Lower lobe of right lung (tissue), 2 donors: ENCODE measurements at regions not wholly inside any gene's neighbourhood (a gene's known extent, or its start where the extent isn't known, plus 50 kb on each side); places are given as distances from the start of the nearest gene placed in this dataset.

ENCODE experiments used
- ATAC-seq, 2 donors: fragments of 200-7000 bp; cut with Tn5 transposase; one replicate each; pipeline ENCODE4 v1.9.1; 2020 to 2022; ENCODE audit warnings: mild to moderate bottlenecking in 2 of 2, moderate library complexity in 2 of 2
- DNase-seq: peaks from one replicate; pipeline ENCODE4 v3.0.0-alpha.2; 2020
- H3K27ac ChIP-seq: fragments of 200-600 bp; one replicate; pipeline ENCODE4 v1.8.0; 2022
- H3K27me3 ChIP-seq: fragments of 200-600 bp; one replicate; pipeline ENCODE4 v1.8.0; 2022; ENCODE audit warnings: low read depth
- H3K36me3 ChIP-seq: fragments of 200-600 bp; one replicate; pipeline ENCODE4 v1.8.0; 2022; ENCODE audit warnings: mild to moderate bottlenecking
- H3K4me1 ChIP-seq: fragments of 200-600 bp; one replicate; pipeline ENCODE4 v1.8.0; 2022
- H3K4me3 ChIP-seq: fragments of 200-600 bp; one replicate; pipeline ENCODE4 v1.8.0; 2022; ENCODE audit warnings: mild to moderate bottlenecking
- H3K9me3 ChIP-seq: fragments of 200-600 bp; one replicate; pipeline ENCODE4 v1.8.0; 2022
- CTCF ChIP-seq: fragments of 200-600 bp; IDR thresholded peaks from one replicate; pipeline ENCODE4 v1.8.0; 2022; ENCODE audit warnings: antibody characterized with exemption, mild to moderate bottlenecking
- intact Hi-C: fragments of 100-400 bp; cut with DNase I; formaldehyde crosslinking; loops from one replicate; pipeline ENCODE4 v1.11.0; 2022
- donor health status: DM: no; HTN: yes; CAD: no; lungs with severe emphysema.

- ATAC-seq (no peak), DNase-seq (no peak)
- Histone ChIP-seq H3K27me3 (no peaks in the 10 kb centered on the region), H3K9me3 (no peaks in the 10 kb centered on the region), H3K27ac (no peak overlapping the region), H3K4me3 (no peak overlapping the region), H3K4me1 (no peaks in the 10 kb centered on the region), H3K36me3 (no peaks in the 10 kb centered on the region)
- intact Hi-C loops = no loop called here
- no peak for TF ChIP-seq CTCF
Measured at GRCh38 chr5:143682246-143682905, 129.6 kb upstream of the HMHB1 start.

DNA sequence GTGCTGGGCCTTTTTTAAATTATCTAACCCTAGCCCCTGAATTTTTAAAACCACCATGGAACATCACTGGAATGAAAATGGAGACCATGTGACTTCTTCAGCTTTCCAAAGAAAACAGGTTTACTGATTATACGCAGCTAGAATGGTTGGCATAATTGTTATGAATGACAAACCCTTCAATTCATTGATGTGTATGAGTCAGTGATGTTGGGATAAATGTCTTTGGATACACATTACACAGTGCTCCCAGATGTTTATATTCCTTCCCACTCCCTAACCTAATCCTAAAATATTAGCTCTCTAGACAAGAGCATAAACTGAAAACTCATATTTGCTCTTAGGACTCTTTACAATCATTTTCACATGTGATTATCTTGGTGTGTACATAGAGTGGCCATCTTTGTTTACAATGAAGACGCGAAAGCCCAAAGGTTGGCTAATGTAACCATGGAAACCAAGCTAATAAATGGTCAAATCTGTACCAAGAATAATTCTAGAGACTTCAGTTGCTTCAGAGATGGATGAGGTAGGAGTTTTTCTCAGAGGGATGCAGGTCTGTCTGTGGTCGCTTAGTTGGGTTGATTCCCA lies 131.2 kb upstream of the HMHB1 start:
- Histone ChIP-seq H3K9me3 (no peaks in the 10 kb centered on the region), H3K27me3 (no peaks in the 10 kb centered on the region), H3K27ac (no peak overlapping the region), H3K4me1 (no peaks in the 10 kb centered on the region), H3K4me3 (no peak overlapping the region), H3K36me3 (no peaks in the 10 kb centered on the region)
- intact Hi-C loops = no loop called here
- DNase-seq (no peak), ATAC-seq (no peak)
- no peak for TF ChIP-seq CTCF

DNA sequence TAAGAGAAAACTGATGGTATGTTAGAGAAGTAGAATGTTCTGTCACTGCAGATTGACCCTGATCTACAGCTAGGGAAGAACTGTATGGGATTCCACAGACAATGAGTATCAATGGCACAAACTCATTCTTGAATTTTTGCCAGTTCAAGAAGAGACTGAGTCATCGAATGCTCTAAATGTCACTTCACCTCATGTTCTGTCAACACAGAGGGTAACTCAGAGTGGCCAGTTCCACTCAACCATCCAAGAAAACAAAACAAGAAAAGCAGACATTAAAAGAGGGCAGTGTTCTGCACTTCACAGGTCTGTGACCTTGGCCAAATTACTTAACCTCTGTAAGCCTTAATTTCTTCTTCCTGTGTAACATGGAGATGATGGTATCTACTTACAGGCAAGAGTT lies 132.2 kb upstream of the HMHB1 start:
- H3K27ac ChIP-seq = no peak overlapping the region
- intact Hi-C loops = no loop called here
- ATAC-seq = peak in 1 of 2 donors; percentile 63

GRCh38 chr5:143678148-143678905 lies 133.6 kb upstream of the HMHB1 start:
- H3K27ac ChIP-seq = no peak overlapping the region
- H3K4me1 ChIP-seq = no peaks in the 10 kb centered on the region
- no peaks in the 10 kb centered on the region for H3K9me3 ChIP-seq
- no peak overlapping the region for H3K4me3 ChIP-seq
- ATAC-seq (no peak), DNase-seq (no peak)
- TF ChIP-seq CTCF = no peak
- no peaks in the 10 kb centered on the region for H3K36me3 ChIP-seq
- intact Hi-C loops = no loop called here
- no peaks in the 10 kb centered on the region for H3K27me3 ChIP-seq

More for the DNA sequence above, 132.2 kb upstream of the HMHB1 start:
- Histone ChIP-seq H3K36me3 (no peaks in the 10 kb centered on the region), H3K4me1 (no peaks in the 10 kb centered on the region), H3K27me3 (no peaks in the 10 kb centered on the region), H3K4me3 (no peak overlapping the region), H3K9me3 (no peaks in the 10 kb centered on the region)
- no peak for DNase-seq
- no peak for TF ChIP-seq CTCF

DNA sequence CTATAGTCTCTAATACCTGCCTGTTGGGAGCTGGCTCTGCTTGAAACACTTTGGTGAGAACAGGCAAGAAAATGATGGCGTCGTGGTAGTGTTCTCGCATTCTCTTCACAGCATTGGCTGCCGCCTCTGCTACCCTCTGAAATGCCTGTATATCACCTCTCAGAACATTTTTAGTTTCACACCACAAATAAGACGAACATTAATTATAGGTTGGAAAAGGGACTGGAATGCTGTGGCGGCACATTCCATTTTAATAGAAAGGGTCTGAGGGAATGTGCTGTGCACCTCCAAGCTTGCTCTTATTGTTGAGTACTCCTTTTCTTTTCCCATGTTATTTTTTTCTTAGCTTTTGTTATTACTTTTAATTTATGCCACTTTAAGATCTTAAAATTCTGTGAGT lies 134.6 kb upstream of the HMHB1 start:
- Histone ChIP-seq H3K4me1 (no peaks in the 10 kb centered on the region), H3K27me3 (no peaks in the 10 kb centered on the region), H3K4me3 (no peak overlapping the region), H3K9me3 (no peaks in the 10 kb centered on the region), H3K36me3 (no peaks in the 10 kb centered on the region), H3K27ac (no peak overlapping the region)
- intact Hi-C loops = no loop called here
- TF ChIP-seq CTCF = no peak
- DNase-seq = no peak
- ATAC-seq = no peak
